GM19397 (cell line): ENCODE measurements at regions not wholly inside any gene's neighbourhood (a gene's known extent, or its start where the extent isn't known, plus 50 kb on each side); places are given as distances from the start of the nearest gene placed in this dataset.
"Not testable (repeated sequence)": the region's sequence is repeated elsewhere in the genome, so short reads cannot be mapped to it uniquely, and the experiment has no call there.

Experiments
- ATAC-seq: cut with Tn5 transposase; IDR thresholded peaks from one replicate; pipeline ENCODE4 v1.9.1; 2021; ENCODE audit warnings: mild to moderate bottlenecking, moderate library complexity; ENCODE audit not compliant: unreplicated experiment

DNA sequence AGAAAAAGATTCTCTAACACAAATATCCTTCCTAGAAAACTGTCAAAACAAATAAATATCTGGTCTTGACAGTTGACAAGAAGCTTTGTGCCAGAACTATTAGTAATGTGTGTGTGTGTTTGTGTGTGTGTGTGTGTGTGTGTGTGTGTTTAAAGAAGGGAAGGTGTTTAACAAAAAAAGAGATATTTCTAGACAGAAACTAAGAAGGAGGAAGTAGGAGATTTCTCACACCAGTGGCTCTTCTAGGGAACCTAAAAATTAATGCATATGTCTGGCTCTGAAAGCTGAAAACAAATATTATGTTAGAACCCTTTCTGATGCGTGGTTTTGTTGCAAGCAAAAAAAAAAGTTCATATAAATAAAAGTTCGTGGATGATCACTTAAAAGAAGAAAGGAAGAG is 277.5 kb downstream of the RPS4Y2 start:
- ATAC-seq: no peak

DNA sequence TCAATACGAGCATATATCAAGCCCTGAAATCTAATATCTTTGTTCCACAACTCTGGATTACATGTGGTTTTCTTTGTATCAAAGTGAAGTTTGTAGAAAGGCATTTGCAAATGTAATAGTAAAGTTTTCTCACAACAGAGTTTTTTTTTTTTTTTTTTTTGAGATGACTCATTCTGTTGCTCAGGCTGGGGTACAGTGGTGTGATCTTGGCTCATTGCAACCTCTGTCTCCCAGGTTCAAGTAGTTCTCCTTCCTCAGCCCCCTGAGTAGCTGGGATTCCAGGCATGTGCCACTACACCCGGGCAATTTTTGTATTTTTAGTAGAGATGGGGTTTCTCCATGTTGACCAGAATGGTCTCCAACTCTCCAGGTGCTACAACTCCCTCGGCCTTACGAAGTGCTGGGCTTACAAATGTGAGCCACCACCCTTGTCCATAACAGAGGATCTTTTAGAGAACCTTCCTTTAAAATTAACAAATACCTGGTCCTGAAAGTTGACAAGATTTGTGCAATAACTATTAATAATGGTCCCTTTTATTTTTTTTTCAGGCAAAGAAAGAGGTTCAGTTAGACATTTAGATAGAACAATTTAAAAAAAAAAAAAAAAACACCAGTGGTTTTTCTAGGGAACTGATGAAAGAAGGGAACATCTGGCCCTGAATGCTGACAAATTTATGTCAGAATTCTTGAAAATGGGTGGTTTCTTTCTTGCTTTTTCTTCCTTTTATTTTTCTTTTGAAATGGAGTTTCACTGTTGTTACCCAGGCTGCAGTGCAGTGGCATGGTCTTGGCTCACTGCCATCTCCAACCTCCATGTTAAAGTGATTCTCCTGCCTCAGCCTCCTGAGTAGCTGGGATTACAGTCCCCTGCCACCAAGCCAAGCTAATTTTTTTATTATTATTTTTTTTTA is 278.5 kb downstream of the RPS4Y2 start:
- ATAC-seq: no peak

DNA sequence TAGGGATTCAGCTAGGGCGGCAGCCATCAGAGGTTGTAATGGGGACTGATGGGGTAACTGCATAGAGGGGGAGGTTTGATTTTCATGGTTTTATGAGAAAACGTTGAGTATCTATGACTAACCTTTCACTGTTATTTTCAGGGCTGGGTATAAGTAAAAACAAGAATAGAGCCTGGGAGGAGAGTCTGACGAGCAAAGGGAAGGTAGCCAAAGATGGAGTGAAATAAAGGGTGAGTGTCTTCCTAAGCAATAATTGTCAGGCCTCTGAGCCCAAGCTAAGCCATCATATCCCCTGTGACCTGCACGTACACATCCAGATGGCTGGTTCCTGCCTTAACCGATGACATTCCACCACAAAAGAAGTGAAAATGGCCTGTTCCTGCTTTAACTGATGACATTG is 281.5 kb downstream of the RPS4Y2 start:
- not testable (repeated sequence) for ATAC-seq

DNA sequence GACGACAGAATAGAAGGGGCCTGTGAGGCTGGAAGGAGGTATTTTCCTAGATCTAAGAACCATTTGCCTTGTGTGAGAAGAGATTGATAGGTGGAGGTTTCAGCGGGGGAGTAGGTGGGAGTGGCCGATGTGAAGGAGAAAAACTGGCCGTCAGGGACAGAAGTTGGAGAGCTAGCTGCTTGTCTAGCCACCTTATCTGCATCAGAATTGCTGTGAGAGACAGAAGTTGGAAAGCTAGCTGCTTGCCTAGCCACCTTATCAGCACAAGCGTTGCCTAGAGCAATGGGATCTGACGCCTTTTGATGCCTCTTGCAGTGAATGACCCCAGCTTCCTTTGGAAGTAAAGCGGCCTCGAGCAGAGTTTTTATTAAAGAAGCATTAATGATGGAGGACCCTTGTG is 283.9 kb downstream of the RPS4Y2 start:
- no peak for ATAC-seq

DNA sequence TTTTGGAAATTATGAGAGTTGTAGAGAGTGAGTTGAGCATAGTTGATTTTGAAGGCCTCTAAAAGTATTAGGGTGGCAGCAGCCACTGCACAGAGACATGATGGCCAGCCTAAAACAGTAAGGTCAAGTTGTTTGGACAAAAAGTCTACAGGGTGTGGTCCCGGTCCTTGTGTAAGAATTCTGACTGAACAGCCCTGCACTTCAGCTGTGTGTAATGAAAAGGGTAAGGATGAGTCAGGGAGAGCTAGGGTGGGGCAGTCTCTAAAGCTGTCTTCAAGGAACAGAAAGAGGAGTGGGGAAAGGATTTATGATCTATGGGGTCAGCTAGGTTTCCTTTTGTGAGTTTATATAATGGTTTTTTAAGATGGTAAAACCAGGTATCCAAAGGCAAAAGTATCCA is 284.8 kb downstream of the RPS4Y2 start:
- not testable (repeated sequence) for ATAC-seq

DNA sequence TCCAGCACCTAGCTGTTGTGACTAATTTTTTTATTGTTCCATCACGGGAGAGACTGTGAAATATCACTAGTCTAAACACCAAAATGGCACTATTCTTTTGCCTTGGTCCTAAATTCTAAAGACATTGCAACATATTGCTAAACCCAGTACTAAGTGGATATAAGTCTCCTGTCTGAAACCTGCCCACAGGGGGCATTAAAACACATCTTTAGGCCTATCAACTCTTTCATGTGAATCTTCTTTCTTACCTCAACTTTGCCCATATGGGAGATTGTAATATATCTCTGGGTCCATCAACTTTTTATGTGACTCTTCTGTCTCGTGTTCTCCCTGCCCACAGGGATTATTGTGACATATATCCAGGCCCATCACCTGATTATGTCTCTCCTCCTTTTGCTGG is 317.2 kb downstream of the RPS4Y2 start:
- ATAC-seq: no peak

DNA sequence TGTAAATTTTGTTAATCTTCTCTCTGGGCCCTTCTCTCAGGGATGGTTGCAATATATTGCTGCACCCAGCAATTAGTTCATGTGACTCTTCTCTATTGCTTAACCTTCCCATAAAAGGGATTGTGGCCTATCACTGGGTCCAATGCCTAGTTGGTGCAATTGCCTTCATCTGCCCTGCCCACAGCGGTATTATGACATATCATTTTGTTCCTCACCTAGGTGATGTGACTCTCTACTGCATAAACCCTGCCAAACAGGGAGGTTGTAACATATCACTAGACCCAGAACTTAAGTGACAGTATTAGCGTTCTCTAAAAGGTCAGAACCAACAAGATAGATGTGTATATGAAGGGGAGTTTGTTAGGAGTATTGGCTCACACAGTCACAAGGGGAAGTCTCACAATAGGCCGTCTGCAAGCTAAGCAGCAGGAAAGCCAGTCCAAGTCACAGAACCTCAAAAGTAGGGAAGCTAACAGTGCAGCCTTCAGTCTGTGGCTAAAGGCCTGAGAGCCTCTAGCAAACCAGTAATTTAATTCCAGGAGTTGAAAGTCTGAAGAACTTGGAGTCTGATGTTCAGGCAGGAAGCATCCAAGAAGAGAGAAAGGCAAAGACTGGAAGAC is 317.8 kb downstream of the RPS4Y2 start:
- no peak for ATAC-seq

DNA sequence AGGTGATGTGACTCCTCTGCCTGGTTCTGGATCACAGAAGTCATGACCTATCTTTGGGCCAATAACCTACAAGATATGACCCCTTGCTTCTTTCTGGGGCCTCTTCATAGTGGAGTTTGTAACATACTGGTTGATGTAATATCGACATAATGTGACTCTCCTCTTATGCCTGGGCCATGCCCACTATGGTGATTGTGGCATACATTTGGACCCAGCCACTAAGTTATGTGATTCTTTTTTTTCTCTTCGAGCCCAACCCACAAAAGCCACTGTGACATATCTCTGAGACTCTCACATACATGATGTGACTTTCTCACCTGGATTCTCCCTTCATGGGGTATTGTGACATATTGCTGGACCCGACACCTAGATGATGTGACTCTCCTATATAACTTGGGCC is 319.8 kb downstream of the RPS4Y2 start:
- no peak for ATAC-seq

DNA sequence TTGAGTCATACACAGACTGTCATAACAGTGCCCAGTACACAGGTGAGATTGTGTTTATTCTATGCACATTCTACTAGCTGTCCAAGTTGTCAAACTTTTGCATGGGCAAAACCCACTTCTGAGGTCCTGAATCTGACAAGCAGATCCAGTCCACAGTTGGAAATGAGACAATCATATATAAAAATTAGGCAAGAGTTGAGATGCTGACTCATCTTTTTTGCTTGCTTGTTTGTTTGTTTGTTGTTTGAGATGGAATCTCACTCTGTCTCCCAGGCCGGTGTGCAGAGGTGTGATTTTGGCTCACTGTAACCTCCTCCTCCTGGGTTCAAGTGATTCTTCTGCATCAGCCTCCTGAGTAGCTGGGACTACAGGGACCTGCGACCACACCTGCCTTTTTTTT is 323.8 kb downstream of the RPS4Y2 start:
- ATAC-seq: no peak

DNA sequence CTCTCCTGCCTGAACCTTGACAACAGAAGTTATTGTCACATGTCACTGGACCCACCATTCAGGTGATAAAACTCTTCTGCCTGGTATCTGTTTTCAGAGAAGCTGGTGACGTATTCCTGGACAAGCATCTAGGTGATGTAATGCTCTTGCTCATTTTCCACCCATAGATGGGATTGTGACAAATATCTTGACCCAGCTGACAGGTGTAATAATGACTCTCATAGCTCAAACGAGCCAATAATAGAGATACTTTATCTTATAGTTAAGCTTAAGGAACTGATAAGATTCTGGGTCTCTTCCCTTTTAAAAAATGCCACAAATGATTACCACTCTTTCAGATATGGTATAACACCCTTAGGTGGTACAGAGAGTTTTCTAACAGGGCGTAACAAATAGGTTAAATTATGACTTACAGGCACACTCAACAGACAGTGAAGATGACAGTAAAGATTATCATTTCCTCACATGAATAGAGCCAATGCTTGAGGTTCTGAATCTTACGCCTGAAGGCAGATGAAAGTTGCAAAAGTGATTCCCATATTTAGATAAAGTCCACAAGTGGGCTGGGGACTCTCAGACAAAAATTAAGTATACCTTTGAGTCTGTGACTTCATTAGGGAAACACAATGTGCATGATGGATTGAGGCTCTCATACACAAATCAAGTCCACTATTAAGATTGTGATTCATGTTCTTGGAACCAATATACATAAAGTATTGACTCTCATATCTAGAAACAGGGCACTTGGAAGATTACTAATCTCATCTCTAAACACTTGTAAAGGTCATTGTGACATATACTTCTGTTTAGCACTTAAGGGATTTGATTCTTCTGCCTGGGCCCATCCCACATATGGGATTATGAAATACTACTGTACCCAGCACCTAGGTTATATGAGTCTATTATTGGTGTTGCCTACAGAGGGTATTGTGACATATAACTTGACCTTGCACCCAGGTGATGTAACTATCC is 326.0 kb downstream of the RPS4Y2 start:
- ATAC-seq: no peak

DNA sequence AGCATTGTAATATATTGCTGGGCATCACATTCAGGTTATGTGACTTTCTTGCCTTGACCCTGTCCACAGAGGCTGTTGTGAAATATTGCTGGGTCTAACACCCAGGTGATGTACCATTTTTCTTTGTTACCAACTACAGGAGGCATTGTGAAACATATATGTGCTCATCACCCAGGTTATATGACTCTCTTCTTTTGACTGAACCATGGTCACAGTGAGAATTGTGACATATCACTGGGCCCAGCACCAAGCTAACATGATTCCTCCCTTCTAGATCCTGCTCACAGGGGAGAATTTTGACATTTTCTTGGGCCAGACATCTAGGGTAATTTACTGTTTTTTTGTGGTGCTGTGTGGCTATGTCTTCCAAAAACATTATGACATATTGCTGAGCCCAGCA is 326.7 kb downstream of the RPS4Y2 start:
- no peak for ATAC-seq

DNA sequence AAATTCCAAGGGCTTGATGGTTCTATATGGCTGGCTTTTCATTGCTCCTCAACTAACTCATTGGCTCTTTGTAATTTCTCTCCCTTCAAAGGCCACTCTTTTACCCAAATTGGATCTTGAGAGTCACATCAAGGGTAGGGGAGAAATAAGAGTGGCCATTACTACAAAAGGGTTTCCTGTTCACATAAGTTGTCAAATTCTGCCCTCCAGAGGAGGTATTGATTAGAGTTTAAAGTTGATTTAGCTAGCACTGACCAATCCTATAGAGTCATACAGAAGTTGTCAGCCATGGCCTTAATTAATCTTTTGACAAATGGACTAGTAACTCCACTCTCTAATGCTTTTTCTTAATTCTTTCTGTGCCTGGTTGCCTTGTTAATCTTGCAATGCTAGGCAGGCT is 336.0 kb downstream of the RPS4Y2 start:
- ATAC-seq: no peak

DNA sequence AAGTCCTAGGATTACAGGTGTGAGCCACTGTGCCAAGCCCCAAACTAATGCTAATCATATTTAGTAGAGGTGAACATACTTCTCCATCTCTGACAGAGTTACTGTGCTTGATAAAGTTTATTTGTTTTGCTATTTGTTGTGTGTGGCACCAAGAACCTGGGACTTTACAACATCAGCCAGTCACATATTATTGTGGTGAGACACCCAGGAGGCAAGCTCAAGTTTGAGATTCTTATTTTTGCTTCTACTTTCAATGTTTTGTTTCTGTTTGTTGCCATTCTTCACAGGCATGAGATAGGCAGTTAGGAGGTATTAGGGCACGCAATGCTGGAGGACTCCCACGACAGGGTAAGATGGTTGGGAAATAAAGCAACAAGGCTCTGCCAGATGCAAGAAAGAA is 346.6 kb downstream of the RPS4Y2 start:
- ATAC-seq: no peak

DNA sequence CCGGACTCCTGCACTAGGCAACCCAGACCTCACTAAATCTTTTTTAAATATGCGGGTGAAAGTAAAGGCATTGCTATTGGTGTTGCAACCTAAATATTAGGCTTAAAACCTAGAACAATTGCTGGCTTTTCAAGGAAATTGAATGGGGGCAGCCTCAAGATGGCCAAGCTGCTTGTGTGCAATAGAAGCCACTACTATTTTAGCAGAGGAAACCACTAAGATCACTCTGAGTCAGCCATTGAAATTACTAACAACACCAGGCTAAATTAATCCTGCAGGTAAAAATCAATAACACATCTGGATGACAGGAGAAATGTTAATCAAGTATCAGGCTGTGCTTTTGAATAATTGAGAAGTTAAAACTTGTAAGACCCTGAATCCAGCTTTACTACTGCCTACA is 348.0 kb downstream of the RPS4Y2 start:
- no peak for ATAC-seq

DNA sequence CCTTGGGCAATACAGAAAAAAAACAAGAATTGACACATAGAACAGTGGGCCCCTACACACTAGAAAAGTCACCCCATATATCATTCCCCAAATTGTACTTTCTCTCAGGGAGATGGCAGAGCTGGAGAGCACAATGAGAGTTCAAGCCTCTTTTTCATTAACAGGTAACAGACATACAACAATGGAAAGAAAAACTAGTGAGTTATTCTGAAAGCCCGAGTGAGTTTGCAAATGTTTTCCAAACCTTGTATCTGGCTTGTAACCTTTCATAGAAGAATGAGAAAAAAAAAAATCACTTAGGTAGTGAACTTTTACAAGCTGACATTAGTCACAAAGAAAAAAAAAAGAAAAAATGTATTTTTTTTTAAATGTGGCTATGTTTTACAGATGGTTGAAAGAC is 349.6 kb downstream of the RPS4Y2 start:
- no peak for ATAC-seq

DNA sequence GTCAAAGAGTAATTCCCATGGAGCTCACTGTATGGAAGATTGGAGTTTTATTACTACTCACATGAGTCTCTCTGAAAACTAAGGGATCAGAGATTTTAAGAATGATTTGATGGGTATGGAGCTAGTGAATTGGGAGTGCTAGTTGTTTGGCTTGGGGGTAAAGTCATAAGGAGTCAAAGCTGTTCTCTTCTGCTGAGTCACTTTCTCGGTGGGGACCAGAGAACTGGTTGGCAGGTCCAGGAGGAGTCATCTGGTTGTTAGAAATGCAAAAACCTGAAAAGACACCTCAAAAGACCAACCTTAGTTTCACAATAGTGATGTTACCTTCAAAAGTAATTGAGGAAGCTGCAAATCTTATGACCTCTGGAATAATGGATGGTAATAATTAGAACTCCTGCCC is 355.4 kb downstream of the RPS4Y2 start:
- ATAC-seq: no peak

DNA sequence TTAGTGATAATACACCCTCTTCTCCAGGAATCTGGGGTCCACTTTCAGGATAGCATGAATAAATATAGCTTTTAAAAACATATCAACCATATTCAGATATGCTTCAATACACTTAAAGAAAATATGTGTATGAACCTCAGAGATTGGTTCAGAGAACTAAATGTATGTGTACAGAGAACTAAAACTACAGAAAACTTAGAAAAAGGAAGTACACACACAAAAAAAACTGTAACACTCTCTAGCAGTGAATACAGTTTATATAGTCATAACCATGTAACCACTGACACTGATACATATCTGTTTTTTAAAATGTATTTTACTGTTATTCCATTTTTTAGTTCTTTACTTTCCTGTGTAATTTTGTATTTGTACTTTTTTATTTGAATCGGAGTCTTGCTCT is 365.2 kb downstream of the RPS4Y2 start:
- no peak for ATAC-seq

DNA sequence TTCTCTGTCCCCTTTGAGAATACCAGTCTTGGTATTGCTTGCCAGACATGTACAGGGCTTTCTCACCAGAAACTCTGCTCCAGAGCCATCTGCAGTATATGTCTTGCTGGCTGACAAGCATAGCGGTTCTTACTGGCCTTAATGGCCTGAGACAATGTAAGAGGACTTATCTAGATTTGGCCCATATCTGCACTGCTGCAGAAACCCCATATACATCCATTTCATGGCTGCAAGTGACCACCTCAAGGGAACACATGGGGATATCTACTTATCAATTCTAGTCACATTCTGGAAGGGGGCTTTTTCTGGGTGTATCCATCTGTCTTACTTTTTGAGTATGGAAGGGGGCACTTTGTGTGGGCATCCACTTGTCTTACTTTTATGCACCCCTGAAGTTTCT is 375.5 kb upstream of the RBMY1B start:
- ATAC-seq: no peak

DNA sequence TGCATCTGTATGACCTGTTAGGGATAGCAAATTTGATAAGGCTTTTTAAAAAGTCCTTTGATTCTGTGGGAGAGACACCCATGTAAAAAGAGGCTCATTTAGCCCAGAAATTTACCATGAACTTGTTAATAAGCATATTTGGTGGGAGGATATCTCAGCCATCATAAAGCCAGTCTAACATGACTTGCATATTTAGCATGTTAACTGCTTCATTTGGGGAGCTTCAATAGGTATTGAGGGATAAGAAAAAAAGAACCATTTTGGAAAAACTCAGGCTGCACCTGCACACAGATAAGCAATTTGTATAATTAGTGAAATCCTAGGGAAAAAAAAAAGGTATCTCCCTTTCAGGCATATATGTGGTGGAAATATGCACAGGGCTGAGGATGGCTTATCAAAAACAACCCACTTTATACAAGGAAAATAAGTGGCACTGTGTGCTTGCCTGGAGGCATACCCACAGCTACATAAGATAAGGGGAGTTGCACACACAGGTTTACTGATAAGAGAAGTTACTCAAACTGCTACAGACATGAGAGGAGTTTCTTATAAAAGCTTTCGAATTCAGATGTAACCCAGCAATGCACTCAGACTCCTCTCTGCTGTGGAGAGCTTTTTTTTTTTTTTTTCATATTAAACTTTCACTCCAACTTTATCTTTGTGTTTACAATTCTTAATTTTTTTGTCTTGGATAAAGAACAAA is 372.9 kb upstream of the RBMY1B start:
- no peak for ATAC-seq

DNA sequence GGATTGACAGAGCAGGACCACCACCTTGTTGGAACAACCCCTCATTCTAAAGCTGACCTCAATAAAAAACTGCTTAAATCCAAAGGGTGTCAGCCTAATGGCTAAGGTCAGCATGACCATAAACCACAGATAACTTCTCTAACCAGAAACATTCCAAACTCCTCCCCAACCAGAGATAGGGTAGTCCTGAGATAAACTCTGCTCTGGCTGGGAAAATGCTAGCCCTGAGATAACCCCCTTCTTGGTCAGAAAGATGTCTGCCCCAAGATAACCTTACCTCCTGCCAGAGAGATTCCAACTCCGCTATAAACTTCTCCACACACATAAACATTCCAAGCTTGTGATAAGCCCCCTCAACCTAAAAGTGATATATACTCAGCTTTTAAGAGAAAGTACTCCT is 364.8 kb upstream of the RBMY1B start:
- ATAC-seq: no peak

DNA sequence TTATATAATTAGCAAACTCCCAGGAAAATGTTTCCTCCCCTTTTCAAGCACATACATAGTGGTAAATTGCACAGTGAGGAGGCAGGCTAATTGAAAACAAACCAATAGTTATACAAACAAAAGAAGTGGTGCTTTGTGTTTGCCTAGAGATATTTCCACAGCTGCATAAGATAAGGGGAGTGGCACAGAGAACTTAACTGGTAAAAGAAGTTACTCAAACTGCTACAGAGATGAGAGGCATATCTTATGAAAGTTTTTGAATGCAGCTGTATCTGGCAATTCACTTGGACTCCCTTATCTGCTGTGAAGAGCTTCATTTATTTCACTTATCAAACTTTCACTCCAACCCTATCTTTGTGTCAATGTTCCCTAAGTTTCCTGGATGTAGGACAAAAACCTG is 361.2 kb upstream of the RBMY1B start:
- no peak for ATAC-seq
